IMR-90 (cell line): ENCODE measurements at regions not wholly inside any gene's neighbourhood (a gene's known extent, or its start where the extent isn't known, plus 50 kb on each side); places are given as distances from the start of the nearest gene placed in this dataset.

Experiments used
- ATAC-seq: fragments of 200-7000 bp; cut with Tn5 transposase; 2 replicates; pipeline ENCODE4 v1.9.1; 2020; ENCODE audit warnings: low read depth, mild to moderate bottlenecking, moderate library complexity
- BruUV-seq: library from RNA; stranded (reverse); fragments of 400-500 nt; replicated peaks from 2 replicates; lab custom pipeline; 2021; lab: Mats Ljungman, UMichigan
- CTCF ChIA-PET: fragments of 300-600 bp; formaldehyde crosslinking; extraction: SDS; loops from one replicate; lab custom pipeline; 2021; ENCODE audit warnings: antibody characterized with exemption; lab: Yijun Ruan, JAX
- POLR2A ChIA-PET: fragments of 300-600 bp; sonication (Branson Sonifier 250); formaldehyde crosslinking; loops from one replicate; lab custom pipeline; 2022; ENCODE audit warnings: antibody characterized with exemption; ENCODE audit not compliant: unreplicated experiment; lab: Charles Lee
- DNase-seq: peaks from one replicate; pipeline ENCODE4 v3.0.0; 2013
- H2AFZ ChIP-seq: replicated peaks from 2 replicates; pipeline ENCODE3; 2013; ENCODE audit warnings: low read length, mild to moderate bottlenecking; ENCODE audit not compliant: poor library complexity
- H2AK5ac ChIP-seq: 2 replicates; pipeline ENCODE4 v1.6.1; 2013; ENCODE audit warnings: low read depth, low read length, inconsistent platforms
- H2AK9ac ChIP-seq: replicated peaks from 2 replicates; pipeline ENCODE3; 2013; ENCODE audit warnings: mild to moderate bottlenecking, low read depth, low read length, moderate library complexity; ENCODE audit not compliant: poor library complexity
- H2BK120ac ChIP-seq: 2 replicates; pipeline ENCODE4 v1.6.1; 2013; ENCODE audit warnings: low read depth, low read length, inconsistent platforms
- H2BK15ac ChIP-seq: 3 replicates; pipeline ENCODE4 v1.6.1; 2013; ENCODE audit warnings: low read depth, low read length, inconsistent platforms
- H2BK20ac ChIP-seq: 2 replicates; pipeline ENCODE4 v1.6.1; 2013; ENCODE audit warnings: low read depth, mild to moderate bottlenecking, inconsistent platforms, low read length, moderate library complexity
- H2BK5ac ChIP-seq: 2 replicates; pipeline ENCODE4 v1.6.1; 2013; ENCODE audit warnings: mild to moderate bottlenecking, low read depth, low read length, inconsistent platforms; ENCODE audit not compliant: poor library complexity, severe bottlenecking
- H3K14ac ChIP-seq: replicated peaks from 2 replicates; pipeline ENCODE4 v1.6.1; 2013; ENCODE audit warnings: low read depth, low read length, inconsistent platforms
- H3K18ac ChIP-seq: 2 replicates; pipeline ENCODE4 v1.6.1; 2013; ENCODE audit warnings: low read depth, low read length, control low read depth
- H3K23ac ChIP-seq: 2 replicates; pipeline ENCODE4 v1.6.1; 2013; ENCODE audit warnings: low read depth, low read length, inconsistent platforms
- H3K27ac ChIP-seq: 2 replicates; pipeline ENCODE4 v1.5.1; 2013; ENCODE audit warnings: mild to moderate bottlenecking, control low read depth, low read length; ENCODE audit not compliant: insufficient read depth
- H3K27me3 ChIP-seq: 2 replicates; pipeline ENCODE4 v1.6.1; 2013; ENCODE audit warnings: low read length; ENCODE audit not compliant: control insufficient read depth, insufficient read depth
- H3K36me3 ChIP-seq: 2 replicates; pipeline ENCODE4 v1.6.1; 2013; ENCODE audit warnings: low read length, mixed read lengths; ENCODE audit not compliant: control insufficient read depth, insufficient read depth
- H3K4ac ChIP-seq: 2 replicates; pipeline ENCODE4 v1.6.1; 2013; ENCODE audit warnings: low read depth, low read length, inconsistent platforms
- H3K4me1 ChIP-seq: 2 replicates; pipeline ENCODE4 v1.6.1; 2013; ENCODE audit warnings: low read length, mixed read lengths; ENCODE audit not compliant: control insufficient read depth, insufficient read depth
- H3K4me2 ChIP-seq: 2 replicates; pipeline ENCODE4 v1.6.1; 2013; ENCODE audit warnings: low read depth, mild to moderate bottlenecking, control low read depth, low read length, moderate library complexity
- H3K4me3 ChIP-seq: 2 replicates; pipeline ENCODE4 v1.5.1; 2013; ENCODE audit warnings: low read depth, mild to moderate bottlenecking, control low read depth, low read length, moderate library complexity; ENCODE audit not compliant: insufficient read depth
- H3K56ac ChIP-seq: 2 replicates; pipeline ENCODE4 v1.6.1; 2013; ENCODE audit warnings: low read length, inconsistent platforms; ENCODE audit not compliant: insufficient read depth; ENCODE audit errors: extremely low read depth
- H3K79me1 ChIP-seq, 2 experiments: 2 replicates each; pipeline ENCODE4 v1.6.1; 2013; ENCODE audit warnings: low read length in 2 of 2, inconsistent platforms in 1 of 2, low read depth in 1 of 2
- H3K9ac ChIP-seq: 2 replicates; pipeline ENCODE4 v1.6.1; 2013; ENCODE audit warnings: low read depth, low read length, control low read depth
- H3K9me1 ChIP-seq: 2 replicates; pipeline ENCODE4 v1.6.1; 2013; ENCODE audit warnings: low read length, inconsistent platforms; ENCODE audit not compliant: insufficient read depth
- H3K9me3 ChIP-seq: 2 replicates; pipeline ENCODE4 v1.6.1; 2013; ENCODE audit warnings: low read length; ENCODE audit not compliant: control insufficient read depth, insufficient read depth
- H4K20me1 ChIP-seq: 2 replicates; pipeline ENCODE4 v1.6.1; 2013; ENCODE audit warnings: low read length, inconsistent platforms; ENCODE audit not compliant: insufficient read depth
- H4K5ac ChIP-seq: 2 replicates; pipeline ENCODE4 v1.6.1; 2013; ENCODE audit warnings: mild to moderate bottlenecking, low read depth, low read length, control low read depth
- H4K8ac ChIP-seq, 2 experiments: 2 replicates each; pipeline ENCODE4 v1.6.1; 2013; ENCODE audit warnings: low read depth in 2 of 2, low read length in 2 of 2, control low read depth in 1 of 2, inconsistent platforms in 1 of 2
- H4K91ac ChIP-seq: 2 replicates; pipeline ENCODE4 v1.6.1; 2013; ENCODE audit warnings: low read depth, low read length, inconsistent platforms; ENCODE audit not compliant: insufficient read depth
- BHLHE40 ChIP-seq: fragments of 150-350 bp; IDR thresholded peaks from 2 replicates; pipeline ENCODE4 v1.6.1; 2016; ENCODE audit warnings: mild to moderate bottlenecking, low read depth, low read length
- CEBPB ChIP-seq: IDR thresholded peaks from 2 replicates; pipeline ENCODE4 v1.6.1; 2012; ENCODE audit warnings: low read depth, low read length, improper control_type of control experiment
- CHD1 ChIP-seq: IDR thresholded peaks from 2 replicates; pipeline ENCODE4 v1.6.1; 2012; ENCODE audit warnings: low read depth, low read length, improper control_type of control experiment
- FOS ChIP-seq: fragments of 150-350 bp; IDR thresholded peaks from 2 replicates; pipeline ENCODE4 v1.6.1; 2016; ENCODE audit warnings: low read depth, low read length
- MAFK ChIP-seq: IDR thresholded peaks from 2 replicates; pipeline ENCODE4 v1.6.1; 2012; ENCODE audit warnings: low read depth, low read length, improper control_type of control experiment
- MXI1 ChIP-seq: IDR thresholded peaks from 2 replicates; pipeline ENCODE4 v1.6.1; 2012; ENCODE audit warnings: low read depth, mild to moderate bottlenecking, low read length, moderate library complexity, borderline replicate concordance
- NFE2L2 ChIP-seq: fragments of 150-350 bp; IDR thresholded peaks from 2 replicates; pipeline ENCODE4 v1.6.1; 2016; ENCODE audit warnings: low read depth, mild to moderate bottlenecking, low read length
- POLR2A ChIP-seq: IDR thresholded peaks from 2 replicates; pipeline ENCODE4 v1.6.1; 2012; ENCODE audit warnings: mild to moderate bottlenecking, low read depth, low read length
- RAD21 ChIP-seq: IDR thresholded peaks from 2 replicates; pipeline ENCODE4 v1.6.1; 2012; ENCODE audit warnings: low read length, improper control_type of control experiment
- RCOR1 ChIP-seq: IDR thresholded peaks from 2 replicates; pipeline ENCODE4 v1.6.1; 2012; ENCODE audit warnings: mild to moderate bottlenecking, low read length, improper control_type of control experiment; ENCODE audit not compliant: insufficient replicate concordance
- SMC3 ChIP-seq: fragments of 150-350 bp; IDR thresholded peaks from 2 replicates; pipeline ENCODE4 v1.6.1; 2016; ENCODE audit warnings: low read depth, mild to moderate bottlenecking, antibody characterized with exemption, low read length, moderate library complexity
- WGBS, 2 experiments: methylation state at CpG; one replicate each; pipeline versions ENCODE4 v1.1.5 to v1.1.7; 2013; ENCODE audit warnings: missing lambda C conversion rate in 2 of 2; ENCODE audit not compliant: insufficient read length in 1 of 2; ENCODE audit errors: extremely low coverage in 2 of 2; 5-methylcytosine and 5-hydroxymethylcytosine counted together
- dilution Hi-C: fragments of 300-500 bp; cut with HindIII; formaldehyde crosslinking; loops from one replicate; pipeline ENCODE4 v1.14.3; 2018; ENCODE audit warnings: low sequenced_read_pairs; ENCODE audit not compliant: unreplicated experiment
- in situ Hi-C: fragments of 300-500 bp; cut with MboI; formaldehyde crosslinking; loops from 3 replicates; pipeline ENCODE4 v1.14.3; 2019; ENCODE audit warnings: low sequenced_read_pairs, inconsistent platforms, mixed read lengths
- intact Hi-C: fragments of 100-400 bp; cut with micrococcal nuclease; formaldehyde crosslinking; loops from 2 replicates; pipeline ENCODE4 v1.10.0; 2022
- TF ChIP-seq, protein P1 (sequence below): conservative IDR thresholded peaks from 2 replicates; pipeline ENCODE4 v1.5.1; 2012; ENCODE audit warnings: mild to moderate bottlenecking, low read depth, low read length, improper control_type of control experiment
- TF ChIP-seq, protein P2 (sequence below): fragments of 150-350 bp; IDR thresholded peaks from 2 replicates; pipeline ENCODE4 v1.6.1; 2016; ENCODE audit warnings: low read depth, mild to moderate bottlenecking, low read length, moderate library complexity, borderline replicate concordance
- TF ChIP-seq, protein P3 (sequence below): fragments of 150-350 bp; IDR thresholded peaks from 2 replicates; pipeline ENCODE4 v1.6.1; 2017; ENCODE audit warnings: mild to moderate bottlenecking, antibody characterized with exemption, low read length, low read depth

DNA sequence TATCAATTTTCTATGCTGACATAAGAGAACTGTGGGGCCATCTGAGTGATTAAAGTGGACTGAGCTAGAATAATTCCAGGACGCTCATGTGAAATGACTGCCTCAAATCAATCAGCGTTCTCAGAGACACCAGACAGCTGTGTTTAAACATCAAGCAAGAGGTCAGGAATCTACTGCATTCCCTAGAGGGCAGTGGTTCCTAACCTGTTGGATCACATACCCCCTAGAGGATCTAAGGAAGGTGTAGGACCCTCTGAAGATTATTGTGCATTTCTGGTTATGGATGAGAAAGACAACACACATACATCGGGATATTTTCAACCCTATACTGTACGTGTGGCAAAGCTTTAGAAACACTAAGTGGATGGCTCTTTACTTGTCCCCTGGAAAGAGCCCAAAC lies 51.8 kb upstream of the FREM2 start:
- Histone ChIP-seq H3K36me3 (no peaks in the 10 kb centered on the region), H2BK15ac (no peak overlapping the region), H3K18ac (no peak overlapping the region), H2BK120ac (no peak overlapping the region), H3K9me3 (no peaks in the 10 kb centered on the region), H3K4me1 (no peaks in the 10 kb centered on the region; the same call in 1 of the 2 replicates), H3K4me3 (no peak overlapping the region), H2AFZ (no peak overlapping the region), H2AK9ac (no peak overlapping the region), H4K20me1 (no peaks in the 10 kb centered on the region), H3K56ac (no peak overlapping the region), H3K79me1 (no peaks in the 10 kb centered on the region), H2BK20ac (no peak overlapping the region), H3K9ac (no peak overlapping the region), H3K4ac (no peak overlapping the region), H3K27me3 (no peaks in the 10 kb centered on the region), H4K5ac (no peak overlapping the region), H2BK5ac (no peak overlapping the region), H3K23ac (no peak overlapping the region), H3K14ac (no peak overlapping the region), H4K91ac (no peak overlapping the region), H3K9me1 (no peaks in the 10 kb centered on the region), H3K4me2 (no peak overlapping the region), H4K8ac (no peak overlapping the region), H3K27ac (no peak overlapping the region), H2AK5ac (no peak overlapping the region)
- no TSS peak for BruUV-seq
- ATAC-seq (no peak), DNase-seq (no peak)
- dilution Hi-C loops (no loop called here), in situ Hi-C loops (no loop called here), intact Hi-C loops (no loop called here)
- whole genome bisulfite sequencing, 2 experiments: no CpG with 5 or more reads among the region's 4 CpGs
- TF ChIP-seq, protein P1, sequence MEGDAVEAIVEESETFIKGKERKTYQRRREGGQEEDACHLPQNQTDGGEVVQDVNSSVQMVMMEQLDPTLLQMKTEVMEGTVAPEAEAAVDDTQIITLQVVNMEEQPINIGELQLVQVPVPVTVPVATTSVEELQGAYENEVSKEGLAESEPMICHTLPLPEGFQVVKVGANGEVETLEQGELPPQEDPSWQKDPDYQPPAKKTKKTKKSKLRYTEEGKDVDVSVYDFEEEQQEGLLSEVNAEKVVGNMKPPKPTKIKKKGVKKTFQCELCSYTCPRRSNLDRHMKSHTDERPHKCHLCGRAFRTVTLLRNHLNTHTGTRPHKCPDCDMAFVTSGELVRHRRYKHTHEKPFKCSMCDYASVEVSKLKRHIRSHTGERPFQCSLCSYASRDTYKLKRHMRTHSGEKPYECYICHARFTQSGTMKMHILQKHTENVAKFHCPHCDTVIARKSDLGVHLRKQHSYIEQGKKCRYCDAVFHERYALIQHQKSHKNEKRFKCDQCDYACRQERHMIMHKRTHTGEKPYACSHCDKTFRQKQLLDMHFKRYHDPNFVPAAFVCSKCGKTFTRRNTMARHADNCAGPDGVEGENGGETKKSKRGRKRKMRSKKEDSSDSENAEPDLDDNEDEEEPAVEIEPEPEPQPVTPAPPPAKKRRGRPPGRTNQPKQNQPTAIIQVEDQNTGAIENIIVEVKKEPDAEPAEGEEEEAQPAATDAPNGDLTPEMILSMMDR: no peak
- no peak for TF ChIP-seq MAFK
- no peak for TF ChIP-seq MXI1
- no peak for TF ChIP-seq CHD1
- TF ChIP-seq, protein P2, sequence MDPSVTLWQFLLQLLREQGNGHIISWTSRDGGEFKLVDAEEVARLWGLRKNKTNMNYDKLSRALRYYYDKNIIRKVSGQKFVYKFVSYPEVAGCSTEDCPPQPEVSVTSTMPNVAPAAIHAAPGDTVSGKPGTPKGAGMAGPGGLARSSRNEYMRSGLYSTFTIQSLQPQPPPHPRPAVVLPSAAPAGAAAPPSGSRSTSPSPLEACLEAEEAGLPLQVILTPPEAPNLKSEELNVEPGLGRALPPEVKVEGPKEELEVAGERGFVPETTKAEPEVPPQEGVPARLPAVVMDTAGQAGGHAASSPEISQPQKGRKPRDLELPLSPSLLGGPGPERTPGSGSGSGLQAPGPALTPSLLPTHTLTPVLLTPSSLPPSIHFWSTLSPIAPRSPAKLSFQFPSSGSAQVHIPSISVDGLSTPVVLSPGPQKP: no peak
- TF ChIP-seq CEBPB: no peak
- no peak for TF ChIP-seq FOS
- TF ChIP-seq, protein P3, sequence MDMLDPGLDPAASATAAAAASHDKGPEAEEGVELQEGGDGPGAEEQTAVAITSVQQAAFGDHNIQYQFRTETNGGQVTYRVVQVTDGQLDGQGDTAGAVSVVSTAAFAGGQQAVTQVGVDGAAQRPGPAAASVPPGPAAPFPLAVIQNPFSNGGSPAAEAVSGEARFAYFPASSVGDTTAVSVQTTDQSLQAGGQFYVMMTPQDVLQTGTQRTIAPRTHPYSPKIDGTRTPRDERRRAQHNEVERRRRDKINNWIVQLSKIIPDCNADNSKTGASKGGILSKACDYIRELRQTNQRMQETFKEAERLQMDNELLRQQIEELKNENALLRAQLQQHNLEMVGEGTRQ: no peak
- no peak for TF ChIP-seq NFE2L2
- no peak for TF ChIP-seq RCOR1
- TF ChIP-seq RAD21: no peak
- TF ChIP-seq BHLHE40: no peak
- no peak for TF ChIP-seq SMC3
- no peak for TF ChIP-seq POLR2A
- ChIA-PET POLR2A (no interaction called here), CTCF (interaction anchor here (0.5 kb wide), 1 partner anchor 303 kb away, joined by 3 read pairs; no protein-coding TSS in a partner anchor)
